DMS53 treated with DMSO at 0.1 percent for 48 hours (cell line): ENCODE measurements at regions not wholly inside any gene's neighbourhood (a gene's known extent, or its start where the extent isn't known, plus 50 kb on each side); places are given as distances from the start of the nearest gene placed in this dataset.
"Not testable (repeated sequence)": the region's sequence is repeated elsewhere in the genome, so short reads cannot be mapped to it uniquely, and the experiment has no call there.

Experiments
- DNase-seq: peaks from one replicate; lab custom pipeline; 2025; ENCODE audit not compliant: unreplicated experiment; lab: John Stamatoyannopoulos, UW

DNA sequence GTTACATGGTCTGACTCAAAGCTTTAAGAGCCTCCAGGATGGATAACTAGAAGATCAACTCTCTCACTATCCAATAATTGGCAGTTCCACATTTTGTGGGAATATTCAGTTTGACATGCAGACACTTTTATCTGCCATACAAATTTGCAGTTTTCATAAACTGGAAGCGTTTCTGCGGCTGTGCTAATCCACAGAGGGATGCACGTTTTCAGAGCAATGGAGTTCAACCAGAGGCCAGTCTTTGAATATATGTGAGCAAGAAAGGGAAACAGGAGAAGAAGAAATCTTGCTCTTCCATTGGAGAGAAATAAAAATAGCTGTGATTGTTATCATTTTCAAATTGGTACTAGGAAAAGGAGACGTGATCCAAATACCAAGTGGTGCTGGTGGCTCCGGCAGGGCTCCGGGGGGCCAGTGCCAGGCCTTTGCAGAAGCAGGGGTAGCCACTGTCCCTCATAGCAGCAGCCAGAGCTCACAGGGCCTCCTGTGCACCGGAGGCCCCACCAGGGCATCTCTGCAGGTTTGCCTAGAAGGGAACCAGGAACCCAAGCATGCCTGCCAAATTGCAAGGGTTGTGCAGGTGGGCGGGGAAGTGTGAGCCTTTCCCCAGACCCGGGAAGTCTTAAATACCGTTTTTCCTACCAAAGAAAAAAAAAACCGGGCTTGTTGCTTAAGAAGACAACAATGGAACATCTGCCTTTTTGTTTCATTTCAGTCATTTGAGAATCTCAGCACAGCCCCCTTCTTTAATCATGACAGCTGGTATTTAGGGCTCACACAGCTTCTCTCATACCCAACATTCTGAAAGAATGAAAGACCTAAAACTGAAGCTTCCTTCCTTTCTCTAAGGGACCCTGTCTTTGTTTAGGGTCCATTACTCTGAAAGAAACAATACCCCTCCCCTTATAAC, 791.1 kb upstream of the SOX11 start:
- DNase-seq: no peak

DNA sequence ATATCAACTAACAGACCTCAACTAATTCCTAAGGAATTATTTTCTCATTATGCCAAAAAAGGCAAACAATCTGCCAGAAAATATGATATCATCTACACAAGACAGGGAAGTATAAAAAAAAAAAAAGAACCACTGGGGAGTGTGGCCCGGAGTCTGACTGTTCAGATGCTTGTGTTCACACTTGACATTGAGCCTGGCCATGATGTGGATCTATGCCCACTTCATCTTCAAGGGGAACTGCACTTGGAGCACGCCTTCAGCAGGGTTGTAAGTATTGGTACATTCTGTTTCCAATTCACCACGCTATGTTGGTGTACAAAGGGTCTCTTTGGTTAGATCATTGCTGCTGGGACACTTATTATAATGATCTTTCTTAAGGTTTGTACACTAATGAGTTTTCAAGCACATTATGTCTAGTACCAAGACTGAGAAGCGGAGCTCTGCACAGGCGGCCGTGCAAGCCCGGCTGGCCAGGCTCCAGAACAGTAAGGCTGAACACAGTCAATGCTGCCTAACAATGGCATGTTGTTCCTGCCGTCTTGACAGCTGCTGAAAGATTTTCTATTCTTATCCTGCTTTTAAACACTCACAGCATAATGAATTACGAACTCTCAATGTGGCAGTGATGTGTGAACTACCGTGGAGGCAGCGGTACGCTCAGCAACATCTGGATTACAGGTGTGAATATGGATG, 788.4 kb upstream of the SOX11 start:
- no peak for DNase-seq

DNA sequence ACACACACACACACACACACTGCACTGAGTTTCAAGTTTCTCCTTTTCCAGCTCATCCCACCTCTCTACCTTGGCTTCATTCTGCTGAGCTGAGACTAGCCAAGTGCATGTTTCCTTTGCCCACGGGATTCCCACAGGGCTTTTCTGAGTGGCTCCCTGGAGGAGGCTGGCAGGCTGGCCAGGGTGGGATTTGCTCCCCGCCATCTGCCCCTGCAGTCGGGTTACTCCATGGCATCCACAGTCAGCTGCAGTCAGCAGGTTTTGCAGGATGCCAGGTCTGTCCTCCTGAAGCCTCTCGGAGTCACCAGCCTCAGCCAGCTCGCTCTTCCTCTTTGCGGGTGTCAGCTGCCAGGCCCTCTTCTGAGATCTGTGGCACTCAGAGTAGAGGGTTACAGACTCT, 783.7 kb upstream of the SOX11 start:
- DNase-seq: no peak

DNA sequence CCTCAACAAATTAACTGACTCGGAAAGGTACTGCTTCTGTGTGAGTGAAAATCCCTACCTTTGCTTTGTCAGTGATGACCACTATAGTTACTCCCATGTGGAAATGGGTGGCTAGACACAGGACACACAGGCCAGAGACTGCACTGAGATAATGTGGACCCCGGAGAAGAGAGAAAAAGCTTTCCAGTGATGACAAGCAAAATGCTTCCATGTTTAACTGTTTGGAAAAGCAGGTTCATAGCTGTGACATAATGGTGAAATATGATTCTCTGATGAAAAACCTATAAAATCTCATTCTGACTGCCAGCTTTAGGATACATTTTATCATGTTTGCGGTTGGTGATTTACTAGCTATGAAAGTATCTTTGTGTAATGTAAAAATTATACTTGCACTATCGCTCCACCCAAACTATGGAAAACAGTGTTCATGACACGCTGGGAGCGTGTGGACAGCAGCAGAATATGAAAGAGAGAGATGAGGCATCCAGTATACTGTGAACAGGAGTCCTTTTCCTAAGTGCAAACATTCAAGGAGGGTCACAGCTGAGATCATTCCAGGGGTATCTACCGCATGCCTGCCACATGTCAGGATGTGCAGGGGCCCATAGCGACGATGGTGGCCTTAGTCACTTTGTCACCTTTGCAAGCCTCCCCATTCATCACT, 782.7 kb upstream of the SOX11 start:
- no peak for DNase-seq

DNA sequence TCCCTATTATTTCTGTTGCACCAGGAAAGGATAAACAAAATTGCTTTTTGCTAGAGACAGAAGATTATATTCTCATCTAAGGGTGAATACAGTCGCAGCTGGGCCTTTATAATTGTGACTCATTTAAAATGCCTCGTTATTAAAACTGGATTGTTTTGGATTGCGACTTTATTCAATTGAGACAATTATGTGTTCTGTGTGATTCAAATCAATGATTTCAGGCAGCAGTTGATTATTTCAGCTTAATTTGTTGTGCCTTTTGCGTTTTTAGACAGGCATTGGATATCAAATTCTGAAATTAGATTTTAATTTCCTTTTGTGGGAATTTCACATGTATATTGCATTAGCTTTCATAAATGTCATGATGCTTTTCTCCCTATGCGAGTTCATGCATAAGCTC, 778.1 kb upstream of the SOX11 start:
- DNase-seq: no peak

DNA sequence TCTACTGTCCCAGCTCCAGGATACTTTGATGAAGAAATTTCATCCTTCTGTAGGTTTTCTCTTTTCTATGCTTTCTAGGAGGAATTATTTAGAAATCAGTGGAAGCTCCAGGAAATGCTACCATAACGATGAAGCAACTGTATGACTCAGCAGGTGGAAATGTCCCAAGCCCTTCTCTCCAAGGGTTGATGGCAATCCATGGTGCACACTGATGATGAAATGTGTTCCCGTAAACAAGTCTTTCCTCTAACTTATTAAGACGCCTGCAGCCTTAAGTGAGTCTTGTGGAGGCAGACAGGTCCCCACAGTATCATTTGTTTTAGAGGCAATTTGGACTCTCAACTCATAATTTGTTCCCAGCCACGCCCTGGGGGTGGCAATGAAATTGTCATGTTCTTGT, 777.6 kb upstream of the SOX11 start:
- no peak for DNase-seq

DNA sequence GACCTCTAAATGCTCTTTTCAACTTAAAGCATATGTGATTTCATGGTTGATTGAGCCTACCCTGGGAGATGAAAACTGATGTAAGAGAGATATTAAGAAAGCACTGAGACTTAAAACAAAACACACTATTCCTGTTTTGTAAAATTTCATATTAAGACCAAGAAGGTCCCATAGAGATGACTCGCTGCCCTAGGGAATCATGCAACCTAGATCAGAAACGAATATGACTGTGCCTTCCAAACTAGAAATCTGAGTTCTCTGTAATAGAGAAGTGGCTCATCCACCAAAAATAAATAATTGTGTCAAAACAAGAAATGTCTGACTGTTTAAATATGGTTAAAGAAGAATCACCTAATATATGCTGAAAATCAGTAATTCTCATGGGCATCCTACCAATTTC, 776.8 kb upstream of the SOX11 start:
- DNase-seq: no peak

DNA sequence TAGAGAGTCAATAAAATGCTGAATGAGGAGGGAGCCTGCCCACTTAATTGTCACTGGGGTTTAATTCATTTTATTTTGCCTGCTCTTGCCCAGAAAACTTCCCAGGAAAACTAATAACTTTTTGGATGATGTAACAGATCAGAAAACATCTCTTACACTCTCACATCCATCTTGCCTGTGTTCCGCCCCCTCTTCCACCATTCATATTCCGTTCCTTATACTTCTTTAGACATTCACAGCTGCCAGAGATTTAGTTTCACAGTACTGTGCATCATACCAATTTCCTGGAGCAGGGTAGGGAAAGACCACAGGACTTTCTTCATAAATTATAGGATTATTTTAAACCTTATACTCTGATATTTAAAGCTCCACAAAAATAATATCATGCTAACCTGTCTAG, 776.1 kb upstream of the SOX11 start:
- DNase-seq: no peak

DNA sequence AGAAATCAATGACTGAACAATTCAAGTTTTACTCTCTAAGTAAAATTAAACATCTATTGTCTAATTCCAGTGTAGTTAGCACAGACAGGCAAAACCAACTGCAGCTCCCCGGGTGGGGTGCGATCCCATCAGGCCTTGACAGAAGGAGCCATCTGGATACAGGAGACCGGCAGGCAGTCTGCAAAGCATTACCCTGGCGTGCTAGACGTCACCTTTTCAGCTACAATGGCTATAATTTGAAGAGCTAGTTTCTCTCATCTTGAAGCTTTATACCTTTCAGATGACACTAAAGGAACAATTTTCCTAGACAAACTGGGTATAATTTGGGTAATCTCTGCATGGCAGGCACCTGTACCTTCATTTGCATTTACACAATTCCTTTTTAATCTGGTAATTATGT, 761.5 kb upstream of the SOX11 start:
- DNase-seq: no peak

DNA sequence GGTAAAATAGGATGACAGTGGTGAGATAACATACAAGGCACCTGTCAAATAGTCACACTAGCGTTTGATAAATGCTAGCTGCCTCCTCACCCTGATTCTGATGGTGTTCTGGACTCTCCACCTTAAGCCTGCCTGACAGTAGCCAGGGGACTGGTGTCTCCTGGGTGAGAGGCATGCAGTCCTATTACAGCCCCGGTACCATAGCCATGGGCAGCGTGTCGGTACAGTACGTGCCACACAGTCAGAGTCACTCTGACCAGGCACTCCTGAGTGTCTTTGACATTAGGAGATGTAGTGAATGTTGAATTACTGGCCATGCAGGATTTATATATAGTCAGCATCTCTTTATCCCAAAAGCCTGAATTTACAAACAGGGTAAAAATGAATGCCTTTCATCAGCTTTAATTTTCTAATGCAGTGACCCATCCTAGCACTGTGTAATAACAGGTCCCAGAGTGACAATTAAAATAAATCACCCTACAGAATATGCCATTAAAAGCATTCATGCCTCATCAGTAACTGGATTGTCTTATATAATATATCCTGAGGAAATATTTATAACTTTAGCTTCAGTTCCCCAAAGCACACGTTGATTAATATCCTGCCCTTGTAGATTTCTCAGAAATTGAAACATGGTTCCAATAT, 760.3 kb upstream of the SOX11 start:
- DNase-seq: no peak

DNA sequence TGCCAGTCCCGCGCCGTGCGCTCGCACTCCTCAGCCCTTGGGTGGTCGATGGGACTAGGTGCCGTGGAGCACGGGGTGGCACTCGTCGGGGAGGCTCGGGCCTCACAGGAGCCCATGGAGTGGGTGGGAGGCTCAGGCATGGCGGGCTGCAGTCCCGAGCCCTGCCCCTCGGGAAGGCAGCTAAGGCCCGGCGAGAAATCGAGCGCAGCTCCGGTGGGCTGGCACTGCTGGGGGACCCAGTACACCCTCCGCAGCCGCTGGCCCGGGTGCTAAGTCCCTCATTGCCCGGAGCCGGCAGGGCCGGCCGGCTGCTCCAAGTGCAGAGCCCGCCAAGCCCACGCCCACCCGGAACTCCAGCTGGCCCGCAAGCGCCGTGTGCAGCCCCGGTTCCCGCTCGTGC, 756.9 kb upstream of the SOX11 start:
- not testable (repeated sequence) for DNase-seq

DNA sequence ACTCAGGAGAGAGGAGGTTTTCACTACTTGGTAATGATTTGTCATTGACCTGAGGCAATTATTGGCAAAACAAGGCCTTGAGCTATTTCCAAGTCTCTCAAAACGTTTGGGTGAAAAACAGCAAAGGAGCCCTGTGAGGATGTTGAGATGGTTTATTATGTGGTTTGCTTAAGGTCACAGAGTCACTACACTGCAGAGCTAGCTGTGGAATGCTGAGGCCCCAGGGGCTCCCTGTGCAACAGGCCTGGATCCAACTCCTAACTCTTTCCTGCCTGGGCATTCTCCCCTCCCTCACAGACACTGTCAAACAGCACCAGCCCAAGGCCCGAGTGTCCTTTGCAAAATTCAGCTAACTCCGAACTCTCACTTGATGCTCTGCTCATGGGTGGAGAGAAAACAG, 754.6 kb upstream of the SOX11 start:
- no peak for DNase-seq

DNA sequence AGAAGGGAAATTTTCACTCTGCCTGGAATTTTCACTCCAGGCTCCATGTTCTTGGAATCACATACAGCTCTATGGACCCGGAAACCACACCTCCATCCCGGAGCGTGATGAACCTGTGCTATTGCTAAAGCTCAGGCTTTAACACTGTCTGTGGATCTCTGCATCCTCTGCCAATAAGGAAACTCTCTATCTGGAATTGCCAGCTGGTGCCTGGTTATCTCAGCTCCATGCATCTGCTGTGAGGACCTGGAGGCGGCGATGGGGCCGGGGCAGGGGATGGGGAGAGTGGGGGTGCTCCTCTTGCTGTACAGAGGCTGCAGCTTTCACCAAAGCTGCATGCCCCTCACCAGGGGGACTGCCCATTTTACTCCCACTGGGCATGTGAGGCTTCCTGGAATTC, 754.0 kb upstream of the SOX11 start:
- DNase-seq: no peak

DNA sequence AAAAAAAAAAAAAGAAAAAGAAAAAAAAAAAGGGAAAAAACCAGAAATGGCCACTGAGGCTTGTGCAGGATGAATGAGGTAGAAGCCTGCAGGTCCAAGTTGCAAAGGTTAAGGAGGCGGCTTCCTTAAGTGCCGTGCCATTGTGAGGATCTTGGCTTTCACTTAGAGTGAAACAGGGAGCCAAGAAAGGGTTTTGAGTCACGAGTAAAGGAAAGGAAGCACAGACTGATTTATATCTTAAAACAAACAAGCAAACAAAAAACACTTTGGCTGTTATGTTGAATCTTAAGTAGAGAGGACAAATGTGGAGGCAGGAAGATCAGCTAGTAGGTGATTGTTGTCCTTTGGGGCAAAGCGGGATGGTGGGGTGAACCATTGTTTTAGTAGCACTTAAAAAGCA, 749.7 kb upstream of the SOX11 start:
- DNase-seq: no peak

DNA sequence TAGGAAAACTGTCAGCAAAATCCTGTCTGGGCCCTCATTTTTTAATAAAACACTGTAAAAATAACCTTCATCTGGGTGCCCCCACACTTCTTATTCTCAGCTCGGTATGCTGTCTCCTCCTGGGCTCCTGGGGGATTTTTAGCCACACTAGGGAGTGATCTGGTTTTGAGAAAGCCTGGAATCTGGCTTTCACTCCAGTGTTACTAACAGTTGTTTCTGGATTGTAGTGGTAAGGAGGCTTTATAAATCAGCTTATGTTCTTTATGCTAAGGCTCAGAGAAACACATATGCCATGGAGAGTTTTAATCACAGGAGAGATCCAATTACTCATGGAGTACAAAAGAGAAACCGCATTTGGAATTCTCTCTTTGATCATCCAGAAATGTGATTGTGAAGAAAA, 744.3 kb upstream of the SOX11 start:
- no peak for DNase-seq

DNA sequence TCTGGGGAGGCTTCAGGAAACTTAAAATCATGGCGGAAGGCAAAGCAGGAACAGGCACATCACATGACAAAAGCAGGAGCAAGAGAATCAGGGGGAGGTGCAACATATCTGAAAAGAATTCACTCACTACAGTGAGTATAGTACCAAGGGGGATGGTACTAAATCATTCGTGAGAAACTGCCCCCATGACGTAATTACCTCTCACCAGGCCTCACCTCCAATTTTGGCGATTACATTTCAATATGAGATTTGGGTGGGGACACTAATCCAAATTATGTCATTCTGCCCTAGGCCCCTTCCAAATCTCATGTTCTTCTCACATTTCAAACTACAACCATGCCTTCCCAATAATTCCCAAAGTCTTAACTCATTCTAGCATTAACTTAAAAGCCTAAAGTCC, 740.8 kb upstream of the SOX11 start:
- DNase-seq: no peak

DNA sequence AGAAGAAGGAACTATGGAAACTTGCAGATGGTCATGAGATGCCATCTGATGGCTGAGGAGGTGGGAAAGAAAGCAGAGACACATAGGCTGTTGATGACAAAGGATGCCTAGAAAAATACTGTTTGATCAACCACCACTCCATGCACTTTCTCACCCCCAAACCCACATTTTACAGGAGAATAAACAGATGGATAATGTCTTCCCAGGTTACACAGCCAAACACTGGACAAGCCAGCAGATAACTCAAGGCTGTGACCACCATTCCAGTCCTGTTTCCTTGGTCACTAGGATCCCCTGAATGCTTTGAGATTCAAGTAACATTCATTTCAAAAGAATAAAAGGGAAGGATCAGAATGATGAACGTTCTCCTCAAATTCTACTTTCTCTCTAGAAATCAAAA, 733.0 kb upstream of the SOX11 start:
- DNase-seq: no peak

DNA sequence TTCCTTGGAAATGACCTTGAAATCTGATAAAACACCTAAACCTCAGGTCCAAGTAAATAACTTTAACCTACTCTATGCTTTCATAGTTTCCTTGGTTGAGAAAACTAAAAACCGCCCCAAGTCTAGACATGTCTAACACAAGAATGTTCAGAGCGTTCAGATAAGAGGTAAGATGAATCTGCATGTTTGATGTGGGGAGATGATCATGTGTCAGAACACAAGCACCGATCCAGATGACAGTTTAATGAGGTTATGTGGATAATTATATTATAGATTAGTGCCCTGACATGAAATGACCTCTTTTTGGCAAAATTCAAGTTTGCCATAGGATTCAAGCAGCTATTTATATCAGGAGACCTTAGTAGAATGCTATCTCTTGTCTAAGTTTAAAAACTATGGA, 729.8 kb upstream of the SOX11 start:
- DNase-seq: no peak

DNA sequence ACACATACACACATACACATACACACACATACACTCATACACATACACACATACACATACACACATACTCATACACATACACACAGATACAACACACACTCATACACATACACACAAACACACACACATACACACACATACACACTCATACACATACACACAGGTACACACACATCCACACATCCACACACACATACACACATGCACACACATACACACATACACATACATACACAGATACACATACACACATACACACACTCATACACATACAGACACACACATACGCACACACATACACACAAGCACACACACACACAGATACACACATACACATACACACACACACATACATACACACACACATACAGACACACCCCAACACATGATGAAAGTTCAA, 729.1 kb upstream of the SOX11 start:
- DNase-seq: no peak

DNA sequence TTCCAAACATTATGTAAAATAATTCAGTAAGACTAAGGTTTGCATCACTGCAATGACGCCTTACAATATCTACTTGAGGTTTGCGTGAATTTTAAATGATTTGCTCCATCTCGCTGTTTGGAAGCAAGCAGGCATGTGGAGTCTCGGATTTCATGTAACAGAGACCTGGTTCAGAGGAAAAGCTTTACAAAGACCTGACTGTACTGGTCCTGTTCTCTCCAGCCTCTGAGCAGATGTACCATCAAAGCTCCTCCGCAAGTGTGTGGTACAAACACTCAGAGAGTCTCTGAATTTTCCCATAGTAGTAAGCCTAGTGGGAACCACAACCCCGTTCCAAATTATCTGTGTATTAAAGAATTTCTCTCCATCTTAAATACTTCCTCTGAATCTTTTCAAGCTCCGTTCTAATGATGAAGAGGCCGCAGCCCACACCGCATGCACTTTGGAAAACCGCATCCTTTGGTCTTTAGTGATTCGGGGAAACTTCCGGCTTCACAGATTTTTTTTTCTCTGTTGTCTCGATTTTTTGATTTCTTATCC, 728.1 kb upstream of the SOX11 start:
- DNase-seq: no peak

DNA sequence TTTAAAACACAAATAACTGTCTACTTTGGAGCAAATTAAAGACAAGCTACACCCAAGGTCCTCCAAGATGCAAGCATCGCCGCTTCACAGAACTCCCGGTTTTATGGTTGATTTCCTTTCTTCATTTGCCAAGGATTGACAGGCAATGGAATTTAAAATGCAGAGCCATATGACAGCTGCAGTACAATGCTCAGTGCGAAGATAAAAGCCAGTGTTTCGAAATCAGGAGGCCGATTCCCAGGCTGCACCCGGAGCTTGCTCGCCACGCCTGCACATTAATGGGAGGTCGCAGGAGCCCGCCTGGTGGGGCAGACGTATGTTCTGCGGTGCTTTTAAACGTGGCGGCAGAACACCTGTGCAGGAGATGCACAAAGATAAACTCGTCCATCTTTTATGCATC, 727.6 kb upstream of the SOX11 start:
- no peak for DNase-seq
